GM18867 (cell line): ENCODE measurements at regions not wholly inside any gene's neighbourhood (a gene's known extent, or its start where the extent isn't known, plus 50 kb on each side); places are given as distances from the start of the nearest gene placed in this dataset.

Source experiments
- ATAC-seq: cut with Tn5 transposase; IDR thresholded peaks from one replicate; pipeline ENCODE4 v1.9.1; 2021; ENCODE audit warnings: mild to moderate bottlenecking, moderate library complexity; ENCODE audit not compliant: unreplicated experiment

DNA sequence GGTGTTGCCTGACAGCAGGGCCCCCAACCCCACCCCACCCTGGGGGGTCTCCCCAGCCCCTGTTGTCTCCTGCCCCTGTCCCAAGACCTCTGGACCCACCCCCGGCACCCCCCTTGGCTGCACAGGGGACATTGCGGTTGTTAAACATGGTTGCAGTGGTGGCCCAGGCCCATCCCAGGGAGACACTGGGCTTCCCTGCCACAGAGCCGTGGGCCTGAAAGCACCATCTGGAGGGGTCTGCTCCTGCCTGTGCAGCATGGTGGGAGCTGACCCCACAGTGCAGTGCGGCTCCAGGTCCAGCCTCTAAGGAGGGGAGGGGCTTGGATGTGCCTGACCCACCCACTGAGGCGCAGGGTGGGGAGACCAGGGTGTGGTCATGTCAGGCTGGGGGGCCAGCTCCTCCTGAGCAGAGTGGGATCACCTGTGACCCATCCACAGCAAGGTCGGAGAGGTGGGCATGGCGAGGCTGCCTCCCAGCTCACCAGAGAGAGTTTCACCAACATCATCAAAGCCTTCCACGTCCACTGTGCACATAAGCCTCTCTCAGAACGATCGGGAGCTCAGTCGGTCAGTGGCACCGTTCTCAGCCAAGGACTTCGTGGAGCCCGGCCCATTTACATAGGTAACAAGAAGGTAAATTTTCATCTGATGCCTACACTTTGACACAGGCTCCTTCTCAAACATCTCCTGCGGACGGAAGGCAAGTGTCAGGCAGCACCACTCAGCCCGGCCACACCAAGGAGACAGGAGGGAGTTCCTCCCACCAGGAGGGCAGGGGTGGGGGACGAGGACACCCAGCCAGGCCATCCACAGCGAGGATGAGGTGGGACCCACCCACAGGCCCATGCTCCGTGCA lies 201.1 kb downstream of the BRD1 start:
- no peak for ATAC-seq

GRCh38 chr22:49624421-49625177 lies 203.1 kb downstream of the BRD1 start:
- ATAC-seq = no peak

DNA sequence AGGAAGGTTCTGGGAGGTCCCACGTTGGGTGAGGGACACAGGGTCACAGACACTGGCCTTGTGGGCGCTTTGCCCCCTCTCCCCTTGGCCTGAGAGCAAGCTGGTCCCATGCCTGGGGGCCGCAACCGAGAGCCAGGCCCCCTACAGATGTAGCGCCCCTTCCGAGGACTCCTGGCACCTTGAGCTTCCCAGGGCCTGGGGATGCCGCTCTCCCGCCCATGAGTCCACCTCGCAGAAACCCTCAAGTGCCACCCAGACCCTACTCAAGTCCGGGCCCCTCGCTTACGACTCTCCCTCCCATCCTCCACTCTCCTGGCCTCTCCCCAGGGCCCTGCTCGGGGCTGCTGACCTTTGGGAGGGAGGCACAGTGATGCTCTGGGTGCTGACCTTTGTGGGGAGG lies 204.0 kb downstream of the BRD1 start:
- ATAC-seq = no peak

- no peak for ATAC-seq
These were observed 204.5 kb downstream of the BRD1 start for GRCh38 chr22:49623176-49623575.

DNA sequence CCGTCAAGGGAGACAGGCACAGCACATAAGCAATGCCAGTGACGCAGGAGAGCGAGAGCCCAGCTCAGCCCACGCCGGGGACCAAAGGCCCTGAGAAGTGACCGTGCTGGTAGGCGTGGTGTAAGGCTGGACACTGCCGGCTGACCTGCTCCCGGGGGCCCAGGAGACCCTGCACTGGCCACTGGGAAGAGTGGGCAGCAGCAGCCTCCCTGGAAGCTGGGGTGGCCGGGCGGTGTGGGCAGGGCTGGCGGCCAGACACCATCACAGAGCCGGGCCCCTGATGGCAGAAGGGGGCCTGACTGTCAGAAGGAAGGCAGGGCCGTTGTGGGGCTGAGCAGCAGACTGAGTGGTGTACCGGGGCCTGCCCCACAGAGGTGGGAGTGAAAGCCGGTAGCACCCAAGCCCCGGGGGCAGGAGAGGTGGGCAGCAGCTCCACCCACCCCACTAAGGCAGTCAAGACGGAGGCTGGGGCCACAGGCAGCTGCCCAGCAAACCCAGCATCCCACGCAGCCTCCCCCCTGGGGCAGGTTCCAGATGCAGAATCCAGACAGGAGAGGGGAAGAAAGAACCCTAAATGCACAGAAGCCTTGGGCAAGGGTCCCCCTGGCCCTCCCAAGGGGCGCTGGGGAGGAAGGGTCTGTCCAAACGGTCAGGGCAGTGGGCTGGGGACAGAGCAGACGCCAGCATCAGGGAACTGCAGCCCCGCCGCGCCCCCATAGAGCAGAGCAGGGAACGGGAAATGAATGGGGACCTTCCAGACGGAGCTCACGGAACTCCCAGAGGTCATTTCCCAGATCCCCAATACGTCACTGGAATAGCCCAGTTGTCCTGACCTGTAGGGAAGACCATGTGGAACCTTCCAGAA lies 205.2 kb downstream of the BRD1 start:
- no peak for ATAC-seq

DNA sequence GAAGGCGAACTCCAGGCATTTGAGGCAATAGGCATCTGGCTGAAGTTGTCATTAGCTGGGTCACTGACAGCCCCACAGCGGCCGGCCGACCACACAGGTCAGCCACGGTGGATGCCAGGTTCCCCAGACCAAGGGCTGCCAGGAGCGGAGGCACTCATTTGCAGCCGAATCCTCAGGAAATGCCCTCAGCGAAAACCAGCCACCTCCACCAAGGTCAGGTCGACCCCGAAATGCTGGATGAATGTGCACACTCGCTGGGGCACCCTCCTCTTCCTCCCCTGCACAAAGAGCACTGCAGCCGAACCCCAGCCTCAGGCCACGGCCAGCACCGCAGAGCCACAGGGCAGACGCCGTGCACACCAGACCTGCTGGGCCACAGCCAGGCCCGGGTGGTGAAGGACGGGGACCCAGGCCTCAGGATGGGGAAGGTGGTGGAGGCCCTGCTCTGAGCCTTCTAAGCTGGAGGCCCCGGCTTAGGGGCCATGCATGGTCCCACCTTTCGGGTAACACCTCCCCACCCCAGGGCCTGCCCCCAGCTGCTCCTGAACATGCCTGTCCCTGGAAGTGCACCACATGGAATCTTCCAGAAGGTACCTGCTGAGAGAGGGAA lies 206.0 kb downstream of the BRD1 start:
- ATAC-seq = no peak

DNA sequence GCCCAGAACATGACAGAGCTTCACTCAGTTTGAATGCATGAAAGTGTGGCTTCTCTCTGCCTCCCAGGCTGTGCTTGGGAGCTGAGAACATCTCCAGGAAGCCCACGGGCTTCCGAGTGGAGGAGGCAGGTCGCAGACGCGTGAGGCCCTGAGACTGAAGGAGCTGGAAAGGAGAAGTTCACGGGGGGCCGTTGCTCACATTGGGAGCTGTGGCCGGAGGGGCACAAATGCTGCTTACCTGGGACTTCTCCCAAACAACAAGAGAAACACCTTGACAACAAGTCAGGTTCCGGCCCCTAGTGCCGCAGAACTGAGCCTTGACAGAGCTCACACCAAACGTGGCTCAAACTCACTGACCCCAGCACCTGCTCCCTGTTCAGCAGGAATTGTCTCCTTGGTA lies 207.0 kb downstream of the BRD1 start:
- no peak for ATAC-seq

GRCh38 chr22:49620003-49620556 lies 207.6 kb downstream of the BRD1 start:
- ATAC-seq = no peak

DNA sequence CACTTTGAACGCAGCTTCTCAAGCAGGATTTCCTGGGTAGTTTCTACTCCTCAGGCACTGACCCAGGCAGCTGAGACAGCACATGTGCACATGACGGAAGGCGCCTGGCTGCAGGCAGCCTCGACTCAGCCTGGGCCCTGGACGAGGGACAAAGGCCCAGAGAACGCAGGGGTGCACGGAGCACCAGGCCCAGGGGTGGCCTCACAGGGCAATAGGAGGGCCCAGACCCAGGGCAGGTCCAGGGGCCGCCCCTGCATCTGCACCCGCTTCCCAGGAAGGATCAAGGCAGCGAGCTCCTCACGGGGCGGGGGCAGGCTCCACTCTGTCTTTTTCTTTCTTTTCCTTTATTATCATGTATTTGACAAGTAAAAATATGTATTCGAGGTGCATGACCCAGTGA lies 208.4 kb downstream of the BRD1 start:
- ATAC-seq = no peak

DNA sequence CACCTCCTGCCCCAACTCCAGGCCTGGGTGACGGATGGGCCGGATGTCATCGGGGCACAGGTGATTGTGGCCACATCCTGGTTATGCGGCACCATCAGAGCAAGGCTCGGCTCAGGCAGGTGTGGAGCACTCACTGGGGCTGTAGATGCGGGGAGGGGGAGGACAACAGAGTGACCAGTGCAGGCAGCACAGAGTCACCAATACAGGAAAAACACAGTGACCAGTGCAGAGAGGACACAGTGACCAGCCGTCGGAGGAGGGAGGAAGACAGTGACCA lies 209.1 kb downstream of the BRD1 start:
- ATAC-seq = no peak

DNA sequence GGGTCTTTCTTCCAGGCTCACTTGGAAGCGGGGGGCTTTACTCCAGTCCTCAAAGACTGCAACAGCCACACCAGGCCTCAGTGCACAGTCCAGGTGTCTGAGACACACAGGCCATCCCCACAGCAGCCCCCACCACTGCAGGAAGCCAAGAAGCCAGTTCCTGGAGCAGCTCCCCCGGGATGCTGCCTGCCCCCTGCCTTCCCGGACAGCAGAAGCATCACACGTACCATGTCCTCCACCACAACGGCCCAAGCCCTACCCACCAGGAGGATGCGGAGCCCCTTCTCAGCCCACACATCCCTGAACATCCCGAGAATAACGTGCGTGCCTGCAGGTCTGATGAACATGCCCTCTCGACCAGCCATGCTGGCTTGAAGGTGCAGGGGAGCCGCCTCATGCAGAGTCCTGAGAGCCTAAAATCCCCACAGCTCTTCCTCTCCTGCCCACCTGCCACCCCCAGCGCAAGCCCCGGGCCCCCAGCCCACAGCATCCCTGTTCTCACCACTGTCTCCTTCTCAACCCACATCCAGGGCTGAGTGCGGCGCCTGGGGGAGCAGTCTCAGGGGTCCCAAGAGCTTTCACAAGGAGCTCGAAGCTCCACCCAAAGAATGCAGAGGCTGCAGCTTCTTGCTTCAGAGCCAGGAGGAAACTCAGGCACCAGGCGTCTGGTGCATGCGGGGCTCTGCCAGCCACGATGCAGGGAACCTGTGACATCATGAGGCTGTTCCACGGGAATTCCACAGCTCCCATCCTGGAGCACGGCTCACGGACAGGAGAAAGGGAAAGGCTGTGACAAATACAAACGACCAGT lies 209.6 kb downstream of the BRD1 start:
- no peak for ATAC-seq

- ATAC-seq = no peak
These were observed 210.4 kb downstream of the BRD1 start for GRCh38 chr22:49617264-49617663.

GRCh38 chr22:49616356-49617231 lies 211.1 kb downstream of the BRD1 start:
- no peak for ATAC-seq

- ATAC-seq = no peak
These were observed 212.4 kb downstream of the BRD1 start for GRCh38 chr22:49614966-49615965.

DNA sequence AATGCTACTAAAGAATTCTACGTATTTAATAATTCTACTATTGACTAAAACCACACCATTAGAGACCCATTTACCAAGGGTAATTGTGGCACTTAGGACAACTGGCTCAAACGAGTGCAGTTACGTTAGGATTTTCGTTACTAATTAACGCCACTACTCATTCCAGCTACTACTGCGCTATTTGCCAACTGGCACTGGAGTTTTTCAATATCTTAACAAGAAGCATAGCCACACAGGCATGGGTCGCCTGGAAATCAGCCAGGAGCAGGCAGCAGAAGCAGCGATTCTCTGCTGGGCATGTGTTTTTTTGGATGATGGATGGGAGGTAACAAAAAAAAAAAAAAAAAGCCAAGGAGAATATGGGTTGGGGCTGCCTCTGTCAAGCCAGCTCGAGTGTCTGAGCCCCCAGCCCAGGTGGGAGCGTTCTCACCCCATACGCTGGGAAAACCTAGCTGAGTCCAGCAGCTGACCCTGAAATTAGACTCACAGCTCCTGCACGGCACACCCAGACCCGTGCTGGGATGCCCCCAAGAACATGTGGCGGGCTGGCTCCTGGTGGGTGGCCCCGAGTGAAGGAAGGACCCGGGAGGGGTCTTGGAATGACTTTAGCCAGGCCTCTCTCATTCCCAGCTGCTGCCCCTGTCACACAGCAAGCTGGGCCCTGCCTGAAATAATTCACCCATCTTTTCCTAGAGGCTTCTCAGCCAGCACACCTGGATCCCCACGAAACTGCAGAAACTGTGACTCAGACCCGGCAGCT lies 214.0 kb downstream of the BRD1 start:
- no peak for ATAC-seq

- ATAC-seq = no peak
These were observed 214.6 kb downstream of the BRD1 start for GRCh38 chr22:49613108-49613507.
